ENCODE measurements at regions not wholly inside any gene's neighbourhood (a gene's known extent, or its start where the extent isn't known, plus 50 kb on each side); places are given as distances from the start of the nearest gene placed in this dataset.
"Not testable (repeated sequence)": the region's sequence is repeated elsewhere in the genome, so short reads cannot be mapped to it uniquely, and the experiment has no call there.

DNA sequence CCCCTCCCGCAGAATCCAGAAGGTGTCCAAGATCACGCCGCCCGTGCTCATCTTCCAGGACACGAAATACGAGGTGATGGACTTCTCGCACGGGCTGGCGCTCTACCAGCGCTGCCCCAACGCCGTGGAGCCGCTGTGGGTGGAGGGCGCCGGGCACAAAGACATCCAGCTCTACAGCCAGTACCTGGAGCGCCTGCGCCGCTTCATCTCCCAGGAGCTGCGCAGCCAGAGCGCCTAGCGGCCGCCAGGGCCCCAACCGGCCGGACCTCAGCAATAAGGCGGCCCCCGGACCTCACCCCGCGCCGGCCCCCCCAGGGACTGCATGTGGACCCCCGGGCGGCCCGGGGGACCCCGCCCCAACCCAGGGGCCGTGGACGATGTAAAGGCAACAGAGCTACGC is 50.5 kb upstream of the TP53TG3D start:
- H3K36me3 ChIP-seq (replicated peaks); H3K27me3 ChIP-seq (ENCODE audit: low read depth); DNase-seq (ENCODE audit: low spot score in 2 of 2); in situ Hi-C loops (cut with MboI; ENCODE audit: low sequenced_read_pairs); H3K4me1 ChIP-seq; H3K9me3 ChIP-seq; H3K4me3 ChIP-seq: not testable (repeated sequence)
